ENCODE measurements at regions not wholly inside any gene's neighbourhood (a gene's known extent, or its start where the extent isn't known, plus 50 kb on each side); places are given as distances from the start of the nearest gene placed in this dataset.

DNA sequence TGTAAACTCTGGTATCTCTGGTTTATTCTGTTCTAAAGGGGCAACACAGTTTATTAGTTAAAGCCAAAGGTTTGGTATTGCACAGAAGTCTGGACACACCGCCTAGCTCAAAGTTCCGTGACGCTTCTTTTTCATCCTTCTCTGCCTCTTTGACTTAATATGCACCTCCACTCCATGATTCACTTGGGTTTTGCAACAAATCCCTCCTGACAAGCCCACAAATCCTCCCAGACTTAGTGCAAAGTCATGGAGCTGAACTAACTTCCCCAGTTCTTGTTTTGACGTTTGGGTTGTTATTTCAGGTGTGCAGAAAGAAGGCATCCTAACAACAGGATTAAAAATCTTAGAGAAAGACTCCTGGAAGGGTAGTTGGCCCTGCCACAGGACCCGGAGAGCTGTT, 441.6 kb upstream of the DMAC1 start:
- TF ChIP-seq Cebpa-rat (IDR thresholded peaks at IDR 0.05), result no peak
- Histone ChIP-seq H3K4me2 (no peak overlapping the region), H3K36me3 (no peaks in the 10 kb centered on the region), H3K4me1 (no peaks in the 10 kb centered on the region), H3K9ac (no peak overlapping the region), H3K9me3 (replicated peaks in 1 of 11) (no peaks in the 10 kb centered on the region), H3K27ac (no peak overlapping the region), H3K4me3 (no peak overlapping the region), H4K20me1 (no peaks in the 10 kb centered on the region), H3K27me3 (no peaks in the 10 kb centered on the region)

DNA sequence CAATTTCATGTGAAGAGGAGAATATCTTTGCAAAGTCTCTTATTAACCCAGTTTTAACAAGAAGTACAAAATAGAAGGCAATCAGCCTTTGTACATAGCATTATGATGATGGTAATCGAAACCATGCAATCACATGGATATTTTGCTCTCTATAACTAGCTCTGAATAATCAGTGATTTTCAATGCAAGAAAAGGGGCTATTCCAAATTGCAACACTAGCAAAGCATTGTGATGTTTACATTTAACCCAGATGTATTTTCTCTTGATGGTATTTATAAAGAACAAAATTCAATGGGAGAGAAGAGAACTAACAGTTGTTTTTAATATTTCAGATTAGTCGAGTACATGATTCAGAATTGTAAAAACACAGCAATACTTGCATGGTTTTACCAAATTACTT, 437.5 kb upstream of the DMAC1 start:
- Histone ChIP-seq H3K9ac (no peak overlapping the region), H4K20me1 (no peaks in the 10 kb centered on the region), H3K4me3 (no peak overlapping the region), H3K27ac (no peak overlapping the region), H3K4me1 (no peaks in the 10 kb centered on the region), H3K36me3 (no peaks in the 10 kb centered on the region), H3K9me3 (replicated peaks in 1 of 11) (no peaks in the 10 kb centered on the region), H3K4me2 (no peak overlapping the region), H3K27me3 (no peaks in the 10 kb centered on the region)
- no peak for TF ChIP-seq Cebpa-rat (IDR thresholded peaks at IDR 0.05)

DNA sequence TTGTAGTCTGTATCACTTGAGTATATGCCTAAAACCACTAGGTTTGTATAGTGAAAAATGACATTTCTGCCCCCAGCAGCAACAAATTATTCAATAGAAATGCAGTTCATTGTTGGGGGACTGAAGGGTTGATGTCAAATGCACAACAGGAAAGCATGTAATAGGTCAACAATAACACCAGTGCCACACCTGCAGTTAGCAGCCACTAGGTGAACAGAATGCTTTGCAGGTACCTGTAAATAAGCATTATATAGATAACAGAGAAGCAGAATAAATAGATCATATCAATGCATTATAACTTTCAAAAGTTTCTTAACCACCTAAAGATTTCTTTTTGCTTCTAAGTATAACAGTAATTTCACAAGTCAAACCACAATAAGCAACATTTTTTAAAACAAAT, 435.9 kb upstream of the DMAC1 start:
- no peak for TF ChIP-seq Cebpa-rat (IDR thresholded peaks at IDR 0.05)
- H3K36me3 ChIP-seq, result no peaks in the 10 kb centered on the region
- H3K27ac ChIP-seq, result no peak overlapping the region
- no peaks in the 10 kb centered on the region for H4K20me1 ChIP-seq
- no peaks in the 10 kb centered on the region for H3K9me3 ChIP-seq (replicated peaks in 1 of 11)
- no peak overlapping the region for H3K9ac ChIP-seq
- H3K4me2 ChIP-seq, result no peak overlapping the region
- no peaks in the 10 kb centered on the region for H3K4me1 ChIP-seq
- no peaks in the 10 kb centered on the region for H3K27me3 ChIP-seq
- H3K4me3 ChIP-seq, result no peak overlapping the region

- Histone ChIP-seq H3K4me1 (no peaks in the 10 kb centered on the region), H3K27ac (no peak overlapping the region), H3K9me3 (replicated peaks in 1 of 11) (no peaks in the 10 kb centered on the region), H3K27me3 (no peaks in the 10 kb centered on the region), H4K20me1 (no peaks in the 10 kb centered on the region), H3K9ac (no peak overlapping the region), H3K4me3 (no peak overlapping the region), H3K36me3 (no peaks in the 10 kb centered on the region), H3K4me2 (no peak overlapping the region)
- TF ChIP-seq Cebpa-rat (IDR thresholded peaks at IDR 0.05), result no peak
Measured at GRCh38 chr9:8234316-8234715, 434.7 kb upstream of the DMAC1 start.

GRCh38 chr9:8232726-8233125, 433.1 kb upstream of the DMAC1 start:
- Histone ChIP-seq H3K36me3 (no peaks in the 10 kb centered on the region), H3K4me3 (no peak overlapping the region), H3K4me2 (no peak overlapping the region), H3K27ac (no peak overlapping the region), H3K9ac (no peak overlapping the region), H3K27me3 (no peaks in the 10 kb centered on the region), H3K9me3 (replicated peaks in 1 of 11) (no peaks in the 10 kb centered on the region), H4K20me1 (no peaks in the 10 kb centered on the region), H3K4me1 (no peaks in the 10 kb centered on the region)
- no peak for TF ChIP-seq Cebpa-rat (IDR thresholded peaks at IDR 0.05)

DNA sequence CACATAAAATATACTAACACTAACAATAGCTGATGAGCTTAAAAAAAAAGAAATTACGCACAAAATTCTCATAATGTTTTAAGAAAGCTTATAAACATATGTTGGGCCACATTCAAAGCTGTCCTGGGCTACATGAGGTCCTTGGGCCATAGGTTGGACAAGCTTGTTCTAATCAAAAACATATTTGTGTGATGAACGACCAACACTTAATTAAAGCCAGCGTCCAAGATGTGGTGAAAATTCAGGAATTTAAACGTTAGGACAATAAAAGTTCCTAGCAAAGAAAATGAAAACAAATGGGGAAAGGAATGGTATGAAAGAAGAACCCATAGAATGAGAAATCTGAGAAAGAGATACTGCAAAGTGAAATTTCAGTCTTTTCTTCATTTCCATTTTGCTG, 429.6 kb upstream of the DMAC1 start:
- no peaks in the 10 kb centered on the region for H3K4me1 ChIP-seq
- no peaks in the 10 kb centered on the region for H3K36me3 ChIP-seq
- no peak overlapping the region for H3K4me2 ChIP-seq
- H4K20me1 ChIP-seq, result no peaks in the 10 kb centered on the region
- no peaks in the 10 kb centered on the region for H3K9me3 ChIP-seq (replicated peaks in 1 of 11)
- H3K27me3 ChIP-seq, result no peaks in the 10 kb centered on the region
- no peak overlapping the region for H3K9ac ChIP-seq
- H3K27ac ChIP-seq, result no peak overlapping the region
- H3K4me3 ChIP-seq, result no peak overlapping the region
- TF ChIP-seq Cebpa-rat (IDR thresholded peaks at IDR 0.05), result no peak

GRCh38 chr9:8224381-8224801, 424.8 kb upstream of the DMAC1 start:
- no peak for TF ChIP-seq Cebpa-rat (IDR thresholded peaks at IDR 0.05)
- Histone ChIP-seq H3K27me3 (no peaks in the 10 kb centered on the region), H3K9me3 (replicated peaks in 1 of 11) (no peaks in the 10 kb centered on the region), H3K4me1 (no peaks in the 10 kb centered on the region), H3K27ac (no peak overlapping the region), H3K4me3 (no peak overlapping the region), H3K4me2 (no peak overlapping the region), H3K9ac (no peak overlapping the region), H4K20me1 (no peaks in the 10 kb centered on the region), H3K36me3 (no peaks in the 10 kb centered on the region)

DNA sequence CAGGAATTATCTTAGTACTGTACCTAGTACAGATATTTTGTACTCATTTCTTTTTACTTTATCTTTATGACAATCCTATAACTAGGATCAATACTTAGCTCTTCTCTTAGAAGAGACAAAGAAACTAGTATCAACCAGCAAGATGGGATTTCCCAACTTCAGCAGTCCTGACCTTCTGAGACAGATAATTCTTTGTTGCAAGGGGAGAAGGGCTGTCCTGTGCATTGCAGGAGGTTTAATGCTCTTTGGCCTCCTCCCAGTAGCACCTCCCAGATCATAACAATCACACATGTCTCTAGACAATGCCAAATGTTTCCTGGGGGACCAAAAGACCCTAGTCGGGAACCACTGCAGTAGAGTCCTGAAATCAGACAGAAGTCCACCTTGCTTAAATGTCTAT, 424.3 kb upstream of the DMAC1 start:
- H3K36me3 ChIP-seq, result no peaks in the 10 kb centered on the region
- H4K20me1 ChIP-seq, result no peaks in the 10 kb centered on the region

GRCh38 chr9:8221462-8221861, 421.9 kb upstream of the DMAC1 start:
- no peak overlapping the region for H3K27ac ChIP-seq

More for the DNA sequence above, 424.3 kb upstream of the DMAC1 start:
- H3K9ac ChIP-seq, result no peak overlapping the region
- no peak for TF ChIP-seq Cebpa-rat (IDR thresholded peaks at IDR 0.05)
- no peak overlapping the region for H3K4me3 ChIP-seq
- H3K9me3 ChIP-seq (replicated peaks in 1 of 11), result no peaks in the 10 kb centered on the region
- no peaks in the 10 kb centered on the region for H3K27me3 ChIP-seq
- no peaks in the 10 kb centered on the region for H3K4me1 ChIP-seq
- no peak overlapping the region for H3K4me2 ChIP-seq
- H3K27ac ChIP-seq, result no peak overlapping the region

DNA sequence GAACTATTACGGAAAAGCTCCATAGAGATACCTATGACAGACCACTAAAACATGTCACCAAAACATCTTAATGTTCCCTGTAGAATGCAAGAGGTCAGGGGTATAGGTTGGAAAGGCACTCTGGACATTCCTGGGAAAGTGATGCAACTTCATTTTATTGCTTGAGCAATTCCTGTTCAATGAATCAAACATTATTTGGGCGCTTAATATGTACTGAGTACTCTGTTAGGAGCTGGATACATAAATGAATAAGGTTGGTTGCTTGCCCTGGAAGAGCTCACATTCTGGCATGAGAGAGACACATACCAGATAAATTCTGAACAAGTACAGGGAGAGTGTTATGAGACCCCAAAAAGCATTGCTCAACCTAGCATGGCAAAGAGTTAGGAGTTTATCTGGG, 408.9 kb upstream of the DMAC1 start:
- H3K9ac ChIP-seq, result no peak overlapping the region

More at GRCh38 chr9:8221462-8221861, 421.9 kb upstream of the DMAC1 start:
- no peaks in the 10 kb centered on the region for H3K4me1 ChIP-seq
- no peak overlapping the region for H3K4me3 ChIP-seq
- H3K36me3 ChIP-seq, result no peaks in the 10 kb centered on the region
- TF ChIP-seq Cebpa-rat (IDR thresholded peaks at IDR 0.05), result no peak
- no peak overlapping the region for H3K9ac ChIP-seq
- no peak overlapping the region for H3K4me2 ChIP-seq
- H3K27me3 ChIP-seq, result no peaks in the 10 kb centered on the region
- H3K9me3 ChIP-seq (replicated peaks in 1 of 11), result peaks cover 0 to 9% (median 6%) of the 10 kb centered on the region in 11 experiments; a peak in 11 of 22 replicates
- no peaks in the 10 kb centered on the region for H4K20me1 ChIP-seq

More for the DNA sequence above, 408.9 kb upstream of the DMAC1 start:
- no peaks in the 10 kb centered on the region for H3K27me3 ChIP-seq
- no peak overlapping the region for H3K4me2 ChIP-seq
- H3K9me3 ChIP-seq (replicated peaks in 1 of 11), result no peaks in the 10 kb centered on the region
- peaks cover 0 to 5% (median 0%) of the 10 kb centered on the region in 10 experiments; a peak in 2 of 20 replicates for H3K4me1 ChIP-seq
- H3K36me3 ChIP-seq, result no peaks in the 10 kb centered on the region
- no peak overlapping the region for H3K27ac ChIP-seq
- no peak overlapping the region for H3K4me3 ChIP-seq
- TF ChIP-seq Cebpa-rat (IDR thresholded peaks at IDR 0.05), result no peak
- H4K20me1 ChIP-seq, result no peaks in the 10 kb centered on the region
